ENCODE measurements at regions not wholly inside any gene's neighbourhood (a gene's known extent, or its start where the extent isn't known, plus 50 kb on each side); places are given as distances from the start of the nearest gene placed in this dataset.

DNA sequence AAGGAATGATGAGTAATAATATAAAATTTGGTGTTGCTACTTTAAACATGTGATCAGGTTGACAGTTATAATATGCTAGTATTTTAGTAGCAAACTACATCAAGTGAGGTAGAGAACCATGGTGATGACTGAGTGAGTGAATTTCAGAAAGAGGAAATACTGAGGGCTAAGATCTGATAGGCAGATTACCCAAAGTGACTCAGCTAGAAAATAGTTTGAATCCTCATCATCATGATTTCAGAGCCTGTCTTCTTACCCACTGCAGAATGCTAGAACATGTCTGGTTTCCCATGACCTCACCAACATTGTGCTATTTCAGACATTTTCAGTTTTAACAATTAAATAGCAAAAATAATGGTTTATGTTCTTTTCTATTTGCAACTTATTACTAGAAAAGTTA is 602.1 kb downstream of the TAF11L14 start:
- H3K36me3 ChIP-seq (ENCODE audit: control insufficient read depth, insufficient read depth, low read length), result no peaks in the 10 kb centered on the region
- no peak overlapping the region for H3K4me3 ChIP-seq (ENCODE audit: low read length)
- no peak overlapping the region for H3K9ac ChIP-seq (ENCODE audit: extremely low read depth, low read length, poor library complexity, severe bottlenecking)
- TF ChIP-seq, protein P1, sequence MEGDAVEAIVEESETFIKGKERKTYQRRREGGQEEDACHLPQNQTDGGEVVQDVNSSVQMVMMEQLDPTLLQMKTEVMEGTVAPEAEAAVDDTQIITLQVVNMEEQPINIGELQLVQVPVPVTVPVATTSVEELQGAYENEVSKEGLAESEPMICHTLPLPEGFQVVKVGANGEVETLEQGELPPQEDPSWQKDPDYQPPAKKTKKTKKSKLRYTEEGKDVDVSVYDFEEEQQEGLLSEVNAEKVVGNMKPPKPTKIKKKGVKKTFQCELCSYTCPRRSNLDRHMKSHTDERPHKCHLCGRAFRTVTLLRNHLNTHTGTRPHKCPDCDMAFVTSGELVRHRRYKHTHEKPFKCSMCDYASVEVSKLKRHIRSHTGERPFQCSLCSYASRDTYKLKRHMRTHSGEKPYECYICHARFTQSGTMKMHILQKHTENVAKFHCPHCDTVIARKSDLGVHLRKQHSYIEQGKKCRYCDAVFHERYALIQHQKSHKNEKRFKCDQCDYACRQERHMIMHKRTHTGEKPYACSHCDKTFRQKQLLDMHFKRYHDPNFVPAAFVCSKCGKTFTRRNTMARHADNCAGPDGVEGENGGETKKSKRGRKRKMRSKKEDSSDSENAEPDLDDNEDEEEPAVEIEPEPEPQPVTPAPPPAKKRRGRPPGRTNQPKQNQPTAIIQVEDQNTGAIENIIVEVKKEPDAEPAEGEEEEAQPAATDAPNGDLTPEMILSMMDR (conservative IDR thresholded peaks at IDR 0.05), result no peak
- no peaks in the 10 kb centered on the region for H3K9me3 Mint-ChIP-seq
- H3K36me3 Mint-ChIP-seq (ENCODE audit: low read depth), result no peaks in the 10 kb centered on the region
- no peak overlapping the region for H3K27ac Mint-ChIP-seq
- H3K4me3 Mint-ChIP-seq, result no peak overlapping the region
- H3K27me3 ChIP-seq (ENCODE audit: control insufficient read depth, insufficient read depth, low read length, poor library complexity, severe bottlenecking), result peaks cover 47% of the 10 kb centered on the region
- no peaks in the 10 kb centered on the region for H3K4me1 ChIP-seq (ENCODE audit: control insufficient read depth, insufficient read depth, low read length)
- peaks cover 2% of the 10 kb centered on the region for H3K4me1 Mint-ChIP-seq
- H3K9me3 ChIP-seq (ENCODE audit: control insufficient read depth, low read length), result no peaks in the 10 kb centered on the region
- H3K27ac ChIP-seq (ENCODE audit: low read depth, low read length), result no peak overlapping the region
- DNase-seq, result no peak
- H3K27me3 Mint-ChIP-seq (ENCODE audit: insufficient read depth), result peaks cover 17% of the 10 kb centered on the region

DNA sequence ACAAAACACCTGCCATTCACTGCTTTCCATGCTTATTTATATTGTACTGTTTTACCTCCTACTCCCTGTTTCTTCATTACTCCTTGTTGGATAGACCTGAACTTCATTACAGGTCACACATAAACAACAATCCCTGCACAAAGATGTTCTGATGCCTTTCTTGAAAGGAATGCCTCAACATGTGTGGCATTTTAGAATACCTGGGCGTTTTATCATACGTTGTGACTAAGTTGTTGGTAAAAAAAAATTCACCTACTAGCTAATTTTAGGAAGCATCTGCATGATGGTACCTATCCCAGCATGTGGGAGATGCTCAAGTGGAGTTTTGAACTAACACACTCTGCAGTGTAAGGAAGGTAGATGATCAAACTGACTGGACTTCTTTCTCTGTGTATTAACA is 604.1 kb downstream of the TAF11L14 start:
- Histone ChIP-seq H3K9ac (ENCODE audit: extremely low read depth, low read length, poor library complexity, severe bottlenecking) (no peak overlapping the region), H3K9me3 (ENCODE audit: control insufficient read depth, low read length) (no peaks in the 10 kb centered on the region), H3K4me1 (ENCODE audit: control insufficient read depth, insufficient read depth, low read length) (no peaks in the 10 kb centered on the region), H3K4me3 (ENCODE audit: low read length) (no peak overlapping the region), H3K27ac (ENCODE audit: low read depth, low read length) (no peak overlapping the region), H3K27me3 (ENCODE audit: control insufficient read depth, insufficient read depth, low read length, poor library complexity, severe bottlenecking) (peaks cover 44% of the 10 kb centered on the region), H3K36me3 (ENCODE audit: control insufficient read depth, insufficient read depth, low read length) (no peaks in the 10 kb centered on the region)
- Mint-ChIP-seq H3K9me3 (no peaks in the 10 kb centered on the region), H3K4me3 (no peak overlapping the region), H3K4me1 (peaks cover 2% of the 10 kb centered on the region), H3K27me3 (ENCODE audit: insufficient read depth) (peaks cover 14% of the 10 kb centered on the region), H3K27ac (no peak overlapping the region), H3K36me3 (ENCODE audit: low read depth) (no peaks in the 10 kb centered on the region)
- DNase-seq, result no peak
- 91% methylated on average over 2 of the region's 2 CpGs; no CpG with 5 or more reads in 1 of the 2 experiments for WGBS, 2 experiments (ENCODE audit: insufficient coverage in 1 of 2, insufficient read length in 1 of 2)
- TF ChIP-seq, protein P1 (conservative IDR thresholded peaks at IDR 0.05), result no peak

DNA sequence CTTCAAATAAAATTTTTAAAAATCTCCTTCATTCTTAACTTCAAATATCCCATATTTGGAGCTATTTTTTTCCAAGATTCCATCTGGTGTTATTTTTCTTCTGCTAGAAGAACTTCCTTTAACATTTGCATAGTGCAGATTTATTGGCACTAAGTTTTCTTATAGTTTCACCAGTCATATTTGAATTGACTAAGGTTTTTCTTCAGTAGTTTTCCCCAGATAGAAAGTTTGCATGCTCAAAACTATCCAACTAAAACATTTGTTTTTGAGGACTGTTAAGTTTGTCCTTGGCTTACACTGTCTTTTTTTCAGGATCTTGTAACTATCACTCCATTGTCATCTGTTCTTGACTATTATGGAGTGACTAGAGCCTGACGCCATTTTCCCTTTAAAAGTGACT is 606.7 kb downstream of the TAF11L14 start:
- Mint-ChIP-seq H3K4me1 (peaks cover 2% of the 10 kb centered on the region), H3K27me3 (ENCODE audit: insufficient read depth) (peaks cover 11% of the 10 kb centered on the region), H3K36me3 (ENCODE audit: low read depth) (no peaks in the 10 kb centered on the region), H3K9me3 (no peaks in the 10 kb centered on the region), H3K27ac (no peak overlapping the region), H3K4me3 (no peak overlapping the region)
- H3K9me3 ChIP-seq (ENCODE audit: control insufficient read depth, low read length), result no peaks in the 10 kb centered on the region
- H3K27ac ChIP-seq (ENCODE audit: low read depth, low read length), result no peak overlapping the region
- no peak for DNase-seq
- no peak overlapping the region for H3K9ac ChIP-seq (ENCODE audit: extremely low read depth, low read length, poor library complexity, severe bottlenecking)
- no peaks in the 10 kb centered on the region for H3K36me3 ChIP-seq (ENCODE audit: control insufficient read depth, insufficient read depth, low read length)
- H3K27me3 ChIP-seq (ENCODE audit: control insufficient read depth, insufficient read depth, low read length, poor library complexity, severe bottlenecking), result peaks cover 21% of the 10 kb centered on the region
- H3K4me3 ChIP-seq (ENCODE audit: low read length), result no peak overlapping the region
- 100% methylated on average over 1 of the region's 1 CpG; no CpG with 5 or more reads in 1 of the 2 experiments for WGBS, 2 experiments (ENCODE audit: insufficient coverage in 1 of 2, insufficient read length in 1 of 2)
- TF ChIP-seq, protein P1 (conservative IDR thresholded peaks at IDR 0.05), result no peak
- H3K4me1 ChIP-seq (ENCODE audit: control insufficient read depth, insufficient read depth, low read length), result no peaks in the 10 kb centered on the region

Measured in endodermal cell (in vitro differentiated cells).